IMR-90 (cell line): ENCODE measurements at regions not wholly inside any gene's neighbourhood (a gene's known extent, or its start where the extent isn't known, plus 50 kb on each side); places are given as distances from the start of the nearest gene placed in this dataset.

Source experiments
- ATAC-seq: fragments of 200-7000 bp; cut with Tn5 transposase; 2 replicates; pipeline ENCODE4 v1.9.1; 2020; ENCODE audit warnings: low read depth, mild to moderate bottlenecking, moderate library complexity
- BruUV-seq: library from RNA; stranded (reverse); fragments of 400-500 nt; replicated peaks from 2 replicates; lab custom pipeline; 2021; lab: Mats Ljungman, UMichigan
- CTCF ChIA-PET: fragments of 300-600 bp; formaldehyde crosslinking; extraction: SDS; loops from one replicate; lab custom pipeline; 2021; ENCODE audit warnings: antibody characterized with exemption; lab: Yijun Ruan, JAX
- POLR2A ChIA-PET: fragments of 300-600 bp; sonication (Branson Sonifier 250); formaldehyde crosslinking; loops from one replicate; lab custom pipeline; 2022; ENCODE audit warnings: antibody characterized with exemption; ENCODE audit not compliant: unreplicated experiment; lab: Charles Lee
- DNase-seq: peaks from one replicate; pipeline ENCODE4 v3.0.0; 2013
- H2AFZ ChIP-seq: replicated peaks from 2 replicates; pipeline ENCODE3; 2013; ENCODE audit warnings: low read length, mild to moderate bottlenecking; ENCODE audit not compliant: poor library complexity
- H2AK5ac ChIP-seq: 2 replicates; pipeline ENCODE4 v1.6.1; 2013; ENCODE audit warnings: low read depth, low read length, inconsistent platforms
- H2AK9ac ChIP-seq: replicated peaks from 2 replicates; pipeline ENCODE3; 2013; ENCODE audit warnings: mild to moderate bottlenecking, low read depth, low read length, moderate library complexity; ENCODE audit not compliant: poor library complexity
- H2BK120ac ChIP-seq: 2 replicates; pipeline ENCODE4 v1.6.1; 2013; ENCODE audit warnings: low read depth, low read length, inconsistent platforms
- H2BK15ac ChIP-seq: 3 replicates; pipeline ENCODE4 v1.6.1; 2013; ENCODE audit warnings: low read depth, low read length, inconsistent platforms
- H2BK20ac ChIP-seq: 2 replicates; pipeline ENCODE4 v1.6.1; 2013; ENCODE audit warnings: low read depth, mild to moderate bottlenecking, inconsistent platforms, low read length, moderate library complexity
- H2BK5ac ChIP-seq: 2 replicates; pipeline ENCODE4 v1.6.1; 2013; ENCODE audit warnings: mild to moderate bottlenecking, low read depth, low read length, inconsistent platforms; ENCODE audit not compliant: poor library complexity, severe bottlenecking
- H3K14ac ChIP-seq: replicated peaks from 2 replicates; pipeline ENCODE4 v1.6.1; 2013; ENCODE audit warnings: low read depth, low read length, inconsistent platforms
- H3K18ac ChIP-seq: 2 replicates; pipeline ENCODE4 v1.6.1; 2013; ENCODE audit warnings: low read depth, low read length, control low read depth
- H3K23ac ChIP-seq: 2 replicates; pipeline ENCODE4 v1.6.1; 2013; ENCODE audit warnings: low read depth, low read length, inconsistent platforms
- H3K27ac ChIP-seq: 2 replicates; pipeline ENCODE4 v1.5.1; 2013; ENCODE audit warnings: mild to moderate bottlenecking, control low read depth, low read length; ENCODE audit not compliant: insufficient read depth
- H3K27me3 ChIP-seq: 2 replicates; pipeline ENCODE4 v1.6.1; 2013; ENCODE audit warnings: low read length; ENCODE audit not compliant: control insufficient read depth, insufficient read depth
- H3K36me3 ChIP-seq: 2 replicates; pipeline ENCODE4 v1.6.1; 2013; ENCODE audit warnings: low read length, mixed read lengths; ENCODE audit not compliant: control insufficient read depth, insufficient read depth
- H3K4ac ChIP-seq: 2 replicates; pipeline ENCODE4 v1.6.1; 2013; ENCODE audit warnings: low read depth, low read length, inconsistent platforms
- H3K4me1 ChIP-seq: 2 replicates; pipeline ENCODE4 v1.6.1; 2013; ENCODE audit warnings: low read length, mixed read lengths; ENCODE audit not compliant: control insufficient read depth, insufficient read depth
- H3K4me2 ChIP-seq: 2 replicates; pipeline ENCODE4 v1.6.1; 2013; ENCODE audit warnings: low read depth, mild to moderate bottlenecking, control low read depth, low read length, moderate library complexity
- H3K4me3 ChIP-seq: 2 replicates; pipeline ENCODE4 v1.5.1; 2013; ENCODE audit warnings: low read depth, mild to moderate bottlenecking, control low read depth, low read length, moderate library complexity; ENCODE audit not compliant: insufficient read depth
- H3K56ac ChIP-seq: 2 replicates; pipeline ENCODE4 v1.6.1; 2013; ENCODE audit warnings: low read length, inconsistent platforms; ENCODE audit not compliant: insufficient read depth; ENCODE audit errors: extremely low read depth
- H3K79me1 ChIP-seq, 2 experiments: 2 replicates each; pipeline ENCODE4 v1.6.1; 2013; ENCODE audit warnings: low read length in 2 of 2, inconsistent platforms in 1 of 2, low read depth in 1 of 2
- H3K9ac ChIP-seq: 2 replicates; pipeline ENCODE4 v1.6.1; 2013; ENCODE audit warnings: low read depth, low read length, control low read depth
- H3K9me1 ChIP-seq: 2 replicates; pipeline ENCODE4 v1.6.1; 2013; ENCODE audit warnings: low read length, inconsistent platforms; ENCODE audit not compliant: insufficient read depth
- H3K9me3 ChIP-seq: 2 replicates; pipeline ENCODE4 v1.6.1; 2013; ENCODE audit warnings: low read length; ENCODE audit not compliant: control insufficient read depth, insufficient read depth
- H4K20me1 ChIP-seq: 2 replicates; pipeline ENCODE4 v1.6.1; 2013; ENCODE audit warnings: low read length, inconsistent platforms; ENCODE audit not compliant: insufficient read depth
- H4K5ac ChIP-seq: 2 replicates; pipeline ENCODE4 v1.6.1; 2013; ENCODE audit warnings: mild to moderate bottlenecking, low read depth, low read length, control low read depth
- H4K8ac ChIP-seq, 2 experiments: 2 replicates each; pipeline ENCODE4 v1.6.1; 2013; ENCODE audit warnings: low read depth in 2 of 2, low read length in 2 of 2, control low read depth in 1 of 2, inconsistent platforms in 1 of 2
- H4K91ac ChIP-seq: 2 replicates; pipeline ENCODE4 v1.6.1; 2013; ENCODE audit warnings: low read depth, low read length, inconsistent platforms; ENCODE audit not compliant: insufficient read depth
- BHLHE40 ChIP-seq: fragments of 150-350 bp; IDR thresholded peaks from 2 replicates; pipeline ENCODE4 v1.6.1; 2016; ENCODE audit warnings: mild to moderate bottlenecking, low read depth, low read length
- CEBPB ChIP-seq: IDR thresholded peaks from 2 replicates; pipeline ENCODE4 v1.6.1; 2012; ENCODE audit warnings: low read depth, low read length, improper control_type of control experiment
- CHD1 ChIP-seq: IDR thresholded peaks from 2 replicates; pipeline ENCODE4 v1.6.1; 2012; ENCODE audit warnings: low read depth, low read length, improper control_type of control experiment
- FOS ChIP-seq: fragments of 150-350 bp; IDR thresholded peaks from 2 replicates; pipeline ENCODE4 v1.6.1; 2016; ENCODE audit warnings: low read depth, low read length
- MAFK ChIP-seq: IDR thresholded peaks from 2 replicates; pipeline ENCODE4 v1.6.1; 2012; ENCODE audit warnings: low read depth, low read length, improper control_type of control experiment
- MAZ ChIP-seq: IDR thresholded peaks from 2 replicates; pipeline ENCODE4 v1.6.1; 2012; ENCODE audit warnings: low read depth, mild to moderate bottlenecking, low read length, improper control_type of control experiment, moderate library complexity, borderline replicate concordance
- MXI1 ChIP-seq: IDR thresholded peaks from 2 replicates; pipeline ENCODE4 v1.6.1; 2012; ENCODE audit warnings: low read depth, mild to moderate bottlenecking, low read length, moderate library complexity, borderline replicate concordance
- NFE2L2 ChIP-seq: fragments of 150-350 bp; IDR thresholded peaks from 2 replicates; pipeline ENCODE4 v1.6.1; 2016; ENCODE audit warnings: low read depth, mild to moderate bottlenecking, low read length
- POLR2A ChIP-seq: IDR thresholded peaks from 2 replicates; pipeline ENCODE4 v1.6.1; 2012; ENCODE audit warnings: mild to moderate bottlenecking, low read depth, low read length
- RAD21 ChIP-seq: IDR thresholded peaks from 2 replicates; pipeline ENCODE4 v1.6.1; 2012; ENCODE audit warnings: low read length, improper control_type of control experiment
- RCOR1 ChIP-seq: IDR thresholded peaks from 2 replicates; pipeline ENCODE4 v1.6.1; 2012; ENCODE audit warnings: mild to moderate bottlenecking, low read length, improper control_type of control experiment; ENCODE audit not compliant: insufficient replicate concordance
- RFX5 ChIP-seq: IDR thresholded peaks from 2 replicates; pipeline ENCODE4 v1.8.0; 2012; ENCODE audit warnings: low read depth, mild to moderate bottlenecking, low read length, moderate library complexity
- SMC3 ChIP-seq: fragments of 150-350 bp; IDR thresholded peaks from 2 replicates; pipeline ENCODE4 v1.6.1; 2016; ENCODE audit warnings: low read depth, mild to moderate bottlenecking, antibody characterized with exemption, low read length, moderate library complexity
- WGBS, 2 experiments: methylation state at CpG; one replicate each; pipeline versions ENCODE4 v1.1.5 to v1.1.7; 2013; ENCODE audit warnings: missing lambda C conversion rate in 2 of 2; ENCODE audit not compliant: insufficient read length in 1 of 2; ENCODE audit errors: extremely low coverage in 2 of 2; 5-methylcytosine and 5-hydroxymethylcytosine counted together
- dilution Hi-C: fragments of 300-500 bp; cut with HindIII; formaldehyde crosslinking; loops from one replicate; pipeline ENCODE4 v1.14.3; 2018; ENCODE audit warnings: low sequenced_read_pairs; ENCODE audit not compliant: unreplicated experiment
- in situ Hi-C: fragments of 300-500 bp; cut with MboI; formaldehyde crosslinking; loops from 3 replicates; pipeline ENCODE4 v1.14.3; 2019; ENCODE audit warnings: low sequenced_read_pairs, inconsistent platforms, mixed read lengths
- intact Hi-C: fragments of 100-400 bp; cut with micrococcal nuclease; formaldehyde crosslinking; loops from 2 replicates; pipeline ENCODE4 v1.10.0; 2022
- TF ChIP-seq, protein P1 (sequence below): fragments of 150-350 bp; IDR thresholded peaks from 2 replicates; pipeline ENCODE4 v1.6.1; 2016; ENCODE audit warnings: low read depth, mild to moderate bottlenecking, low read length, moderate library complexity, borderline replicate concordance
- TF ChIP-seq, protein P2 (sequence below): conservative IDR thresholded peaks from 2 replicates; pipeline ENCODE4 v1.5.1; 2012; ENCODE audit warnings: mild to moderate bottlenecking, low read depth, low read length, improper control_type of control experiment
- TF ChIP-seq, protein P3 (sequence below): fragments of 150-350 bp; IDR thresholded peaks from 2 replicates; pipeline ENCODE4 v1.6.1; 2017; ENCODE audit warnings: mild to moderate bottlenecking, antibody characterized with exemption, low read length, low read depth

DNA sequence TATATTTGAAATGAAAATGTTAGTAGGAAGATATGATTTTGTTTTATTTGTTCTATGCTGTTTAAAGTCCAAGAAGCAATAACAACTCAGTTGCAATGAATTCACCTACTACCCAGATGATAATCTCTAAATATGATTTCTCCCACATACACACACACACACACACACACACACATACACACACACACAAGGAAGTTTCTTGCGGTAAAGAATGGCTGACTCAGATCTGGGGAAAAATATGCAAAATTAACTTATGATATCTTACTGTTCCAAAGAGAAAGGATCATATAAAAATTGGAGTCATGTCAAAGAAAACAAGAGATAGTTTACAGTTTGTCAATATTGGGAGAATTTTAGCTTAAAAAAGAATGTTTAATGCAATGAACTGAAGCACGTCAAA, 456.7 kb downstream of the SLC16A7 start:
- Histone ChIP-seq H3K4me3 (no peak overlapping the region), H3K4ac (no peak overlapping the region), H3K79me1 (no peaks in the 10 kb centered on the region), H2BK5ac (no peak overlapping the region), H3K9me1 (no peaks in the 10 kb centered on the region), H2AK9ac (no peak overlapping the region), H3K9me3 (no peaks in the 10 kb centered on the region), H3K4me1 (no peaks in the 10 kb centered on the region), H2BK15ac (no peak overlapping the region), H2AFZ (no peak overlapping the region), H4K5ac (no peak overlapping the region), H3K23ac (no peak overlapping the region), H2BK120ac (no peak overlapping the region), H3K18ac (no peak overlapping the region), H3K27me3 (no peaks in the 10 kb centered on the region), H3K36me3 (no peaks in the 10 kb centered on the region), H3K14ac (no peak overlapping the region), H4K8ac (no peak overlapping the region), H3K9ac (no peak overlapping the region), H4K20me1 (no peaks in the 10 kb centered on the region), H4K91ac (no peak overlapping the region), H2BK20ac (no peak overlapping the region), H3K4me2 (no peak overlapping the region), H2AK5ac (no peak overlapping the region), H3K27ac (no peak overlapping the region), H3K56ac (no peak overlapping the region)
- ATAC-seq (no peak), DNase-seq (peak; percentile 13)
- POLR2A ChIA-PET: no interaction called here
- intact Hi-C loops (no loop called here), dilution Hi-C loops (no loop called here), in situ Hi-C loops (no loop called here)
- no CpG with 5 or more reads among the region's 2 CpGs for WGBS, 2 experiments
- TF ChIP-seq MXI1 (no peak), MAFK (no peak), MAZ (no peak), RCOR1 (no peak), RFX5 (no peak), NFE2L2 (no peak), SMC3 (no peak), BHLHE40 (no peak), CHD1 (no peak), CEBPB (no peak), FOS (no peak), POLR2A (no peak), RAD21 (no peak)
- TF ChIP-seq, protein P1, sequence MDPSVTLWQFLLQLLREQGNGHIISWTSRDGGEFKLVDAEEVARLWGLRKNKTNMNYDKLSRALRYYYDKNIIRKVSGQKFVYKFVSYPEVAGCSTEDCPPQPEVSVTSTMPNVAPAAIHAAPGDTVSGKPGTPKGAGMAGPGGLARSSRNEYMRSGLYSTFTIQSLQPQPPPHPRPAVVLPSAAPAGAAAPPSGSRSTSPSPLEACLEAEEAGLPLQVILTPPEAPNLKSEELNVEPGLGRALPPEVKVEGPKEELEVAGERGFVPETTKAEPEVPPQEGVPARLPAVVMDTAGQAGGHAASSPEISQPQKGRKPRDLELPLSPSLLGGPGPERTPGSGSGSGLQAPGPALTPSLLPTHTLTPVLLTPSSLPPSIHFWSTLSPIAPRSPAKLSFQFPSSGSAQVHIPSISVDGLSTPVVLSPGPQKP: no peak
- TF ChIP-seq, protein P2, sequence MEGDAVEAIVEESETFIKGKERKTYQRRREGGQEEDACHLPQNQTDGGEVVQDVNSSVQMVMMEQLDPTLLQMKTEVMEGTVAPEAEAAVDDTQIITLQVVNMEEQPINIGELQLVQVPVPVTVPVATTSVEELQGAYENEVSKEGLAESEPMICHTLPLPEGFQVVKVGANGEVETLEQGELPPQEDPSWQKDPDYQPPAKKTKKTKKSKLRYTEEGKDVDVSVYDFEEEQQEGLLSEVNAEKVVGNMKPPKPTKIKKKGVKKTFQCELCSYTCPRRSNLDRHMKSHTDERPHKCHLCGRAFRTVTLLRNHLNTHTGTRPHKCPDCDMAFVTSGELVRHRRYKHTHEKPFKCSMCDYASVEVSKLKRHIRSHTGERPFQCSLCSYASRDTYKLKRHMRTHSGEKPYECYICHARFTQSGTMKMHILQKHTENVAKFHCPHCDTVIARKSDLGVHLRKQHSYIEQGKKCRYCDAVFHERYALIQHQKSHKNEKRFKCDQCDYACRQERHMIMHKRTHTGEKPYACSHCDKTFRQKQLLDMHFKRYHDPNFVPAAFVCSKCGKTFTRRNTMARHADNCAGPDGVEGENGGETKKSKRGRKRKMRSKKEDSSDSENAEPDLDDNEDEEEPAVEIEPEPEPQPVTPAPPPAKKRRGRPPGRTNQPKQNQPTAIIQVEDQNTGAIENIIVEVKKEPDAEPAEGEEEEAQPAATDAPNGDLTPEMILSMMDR: no peak
- TF ChIP-seq, protein P3, sequence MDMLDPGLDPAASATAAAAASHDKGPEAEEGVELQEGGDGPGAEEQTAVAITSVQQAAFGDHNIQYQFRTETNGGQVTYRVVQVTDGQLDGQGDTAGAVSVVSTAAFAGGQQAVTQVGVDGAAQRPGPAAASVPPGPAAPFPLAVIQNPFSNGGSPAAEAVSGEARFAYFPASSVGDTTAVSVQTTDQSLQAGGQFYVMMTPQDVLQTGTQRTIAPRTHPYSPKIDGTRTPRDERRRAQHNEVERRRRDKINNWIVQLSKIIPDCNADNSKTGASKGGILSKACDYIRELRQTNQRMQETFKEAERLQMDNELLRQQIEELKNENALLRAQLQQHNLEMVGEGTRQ: no peak
- BruUV-seq: no TSS peak
- CTCF ChIA-PET: no interaction called here
